IPS-NIHi11 (cell line): ENCODE measurements at regions not wholly inside any gene's neighbourhood (a gene's known extent, or its start where the extent isn't known, plus 50 kb on each side); places are given as distances from the start of the nearest gene placed in this dataset.
A peak's percentile ranks its signal among the peaks of the same experiment; 100 is the strongest.

Experiments used
- DNase-seq: peaks from one replicate; pipeline ENCODE4 v3.0.0; 2012; ENCODE audit warnings: mixed read lengths, low spot score

GRCh38 chr4:36494016-36494415 is 212.6 kb downstream of the DTHD1 start:
- DNase-seq = no peak

DNA sequence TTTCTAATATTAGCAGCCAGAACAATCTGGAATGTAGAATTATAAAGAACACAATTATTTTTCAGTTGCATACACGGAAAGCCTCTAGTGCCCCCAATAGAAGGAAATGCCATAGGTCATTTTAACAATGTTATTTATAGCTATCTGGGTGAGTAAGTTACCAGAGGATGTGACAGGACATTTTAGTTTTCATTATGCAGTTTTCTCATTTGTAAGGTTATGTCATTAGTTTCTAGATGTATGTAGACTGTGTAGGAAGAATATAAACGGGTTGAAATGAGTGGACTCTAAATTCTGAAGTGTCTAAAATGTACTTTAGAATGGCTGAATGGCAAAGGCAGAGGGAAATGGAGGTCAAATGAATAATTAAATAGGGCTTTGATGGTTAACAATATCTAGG is 213.3 kb downstream of the DTHD1 start:
- DNase-seq = no peak

GRCh38 chr4:36502350-36502749 is 220.9 kb downstream of the DTHD1 start:
- DNase-seq = no peak

GRCh38 chr4:36508394-36508793 is 227.0 kb downstream of the DTHD1 start:
- DNase-seq = no peak

DNA sequence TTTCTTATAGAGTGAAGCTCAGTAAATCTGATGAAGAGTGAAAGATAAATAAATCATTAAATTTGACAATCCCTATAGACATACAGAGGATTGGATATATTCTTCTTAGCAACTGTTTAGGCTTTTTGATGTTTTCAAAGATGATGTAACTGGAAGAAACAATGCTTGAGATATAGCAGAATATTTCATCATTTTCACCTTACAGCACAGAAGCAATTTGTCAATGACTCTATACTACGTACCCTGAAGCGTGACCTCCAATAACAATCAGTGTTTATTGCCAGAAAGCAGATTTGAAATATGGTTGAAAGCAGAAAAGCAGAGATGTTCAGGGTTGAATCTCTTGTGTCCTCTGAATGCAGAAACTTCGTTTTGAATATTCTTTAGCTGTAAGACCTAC is 228.4 kb downstream of the DTHD1 start:
- no peak for DNase-seq

- no peak for DNase-seq
These were observed 230.4 kb downstream of the DTHD1 start for GRCh38 chr4:36511785-36512184.

DNA sequence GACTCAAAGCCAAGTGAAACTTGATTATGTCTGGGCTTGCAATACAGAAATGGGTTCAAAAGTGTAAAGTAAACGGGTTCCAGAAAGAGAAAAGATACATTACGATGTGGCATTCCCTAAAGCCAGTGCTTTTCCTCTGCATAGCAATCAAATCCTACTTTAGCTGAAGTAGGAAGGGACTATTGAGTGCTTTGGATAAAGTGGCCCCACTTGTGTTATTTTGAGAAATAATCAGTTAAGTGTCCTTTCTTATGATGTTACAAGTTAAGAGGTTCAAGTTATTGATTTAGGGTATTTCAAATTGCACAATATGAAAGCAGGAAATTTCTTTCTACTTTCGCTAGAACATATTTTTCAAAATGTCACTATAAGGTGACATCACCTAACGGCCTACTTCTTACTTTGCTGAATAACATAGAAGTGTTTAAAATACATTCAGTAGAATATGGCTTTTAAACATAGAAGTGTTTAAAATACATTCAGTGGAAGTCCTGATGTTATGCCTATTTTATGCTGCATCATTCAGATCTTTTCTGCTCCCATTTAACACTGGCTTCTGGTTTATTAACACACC is 235.2 kb downstream of the DTHD1 start:
- DNase-seq = no peak

DNA sequence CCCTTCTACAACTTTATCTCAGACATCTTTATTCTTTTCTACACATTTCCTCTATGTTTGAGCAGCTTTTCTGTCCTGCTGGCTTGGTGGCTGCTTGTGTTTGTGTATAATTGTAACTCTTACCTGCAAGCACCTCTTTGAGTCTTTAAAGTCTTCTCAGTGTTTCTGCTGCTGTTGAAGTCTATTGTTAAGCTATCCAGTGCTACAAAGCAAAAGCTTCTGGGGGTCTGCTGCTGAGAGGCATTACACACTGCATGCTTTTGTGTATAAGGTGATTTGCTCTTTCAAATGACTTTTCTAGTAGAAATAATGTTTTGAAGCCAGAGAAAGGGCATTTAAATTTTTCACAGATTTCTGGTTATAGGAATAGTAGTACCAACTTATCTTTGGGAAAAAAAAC is 241.8 kb downstream of the DTHD1 start:
- DNase-seq = peak; percentile 4

DNA sequence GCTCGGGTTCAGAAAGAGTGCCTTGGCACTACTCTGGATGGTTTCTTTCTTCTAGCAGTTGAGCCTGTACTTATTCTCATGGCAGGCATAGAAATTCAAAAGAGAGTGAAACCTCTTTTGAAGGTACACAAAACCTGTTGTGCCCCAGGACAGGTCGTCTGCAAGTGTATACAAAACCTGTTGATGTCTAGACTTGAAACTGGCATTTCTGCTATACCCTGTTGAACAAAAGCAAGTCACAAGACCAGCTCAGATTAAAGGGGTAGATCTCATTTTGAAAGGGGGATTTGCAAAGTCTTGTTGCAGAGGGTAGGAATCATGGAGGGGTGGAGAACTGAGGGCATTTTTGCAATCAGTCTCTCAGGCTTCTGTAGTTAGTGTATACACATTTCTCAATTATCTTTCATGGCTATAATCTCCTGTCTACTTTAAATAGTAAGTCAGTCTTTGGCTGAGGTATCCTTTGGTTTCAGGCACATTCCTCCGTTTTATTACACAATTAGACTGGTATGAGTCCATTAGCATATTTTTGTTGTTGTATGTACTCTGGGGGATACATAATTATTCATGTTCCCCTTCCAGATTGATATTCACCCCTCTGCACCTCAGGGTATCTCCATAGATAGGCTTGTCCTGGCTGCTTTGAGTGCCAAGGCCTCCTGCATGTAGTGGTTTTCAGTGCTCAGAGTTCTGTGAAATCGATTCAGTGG is 251.4 kb downstream of the DTHD1 start:
- no peak for DNase-seq

DNA sequence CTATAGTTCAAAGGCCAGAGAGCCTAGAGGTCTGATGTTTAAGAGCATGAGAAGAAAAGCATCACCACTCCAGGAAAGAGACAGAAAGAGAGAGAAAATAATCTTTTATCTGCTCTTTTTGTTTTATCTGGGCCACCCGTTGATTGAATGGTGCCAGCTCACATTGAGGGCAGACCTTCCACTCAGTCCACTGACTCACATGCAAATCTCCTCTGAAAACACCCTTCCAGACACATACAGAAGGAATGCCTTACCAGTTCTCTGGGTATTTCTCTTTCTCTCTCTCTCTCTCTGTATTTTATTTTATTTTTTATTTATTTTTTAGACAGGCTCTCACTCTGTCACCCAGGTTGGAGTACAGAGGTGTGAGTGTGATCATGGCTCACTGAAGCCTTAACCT is 252.5 kb downstream of the DTHD1 start:
- no peak for DNase-seq

DNA sequence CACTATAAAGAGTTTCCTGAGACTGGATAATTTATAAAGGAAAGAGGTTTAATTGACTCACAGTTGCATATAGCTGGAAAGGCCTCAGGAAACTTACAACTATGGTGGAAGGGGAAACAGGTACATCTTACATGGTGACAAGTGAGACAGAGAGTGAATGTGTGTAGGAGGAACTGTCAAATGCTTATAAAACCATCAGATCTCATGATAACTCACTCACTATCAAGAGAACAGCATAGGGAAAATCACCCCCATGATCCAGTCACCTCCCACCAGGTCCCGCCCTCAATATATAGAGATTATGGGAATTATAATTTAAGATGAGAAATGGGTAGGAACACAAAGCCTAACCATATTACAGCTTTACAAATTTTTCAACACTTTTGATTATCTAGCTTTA is 266.0 kb downstream of the DTHD1 start:
- no peak for DNase-seq

DNA sequence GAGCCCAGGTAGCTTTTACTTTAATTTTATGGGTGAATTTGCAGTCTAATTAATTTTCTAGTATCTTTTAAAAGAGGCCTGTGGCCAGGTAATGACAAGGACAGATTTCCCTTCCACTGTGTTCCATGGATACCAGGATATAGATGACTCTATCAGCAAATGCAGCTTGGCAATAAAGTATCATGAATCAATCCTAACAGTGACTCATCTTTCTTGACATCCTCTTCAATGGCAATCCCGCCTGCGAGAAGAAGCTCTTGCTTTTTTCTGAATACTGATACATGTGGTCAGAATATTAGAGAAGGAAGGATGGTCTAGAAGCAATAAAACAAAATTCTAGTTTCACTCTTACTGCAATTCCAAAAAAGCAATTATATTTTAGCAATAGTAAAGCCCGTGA is 267.8 kb downstream of the DTHD1 start:
- DNase-seq = no peak

- no peak for DNase-seq
These were observed 268.6 kb downstream of the DTHD1 start for GRCh38 chr4:36549992-36550391.

DNA sequence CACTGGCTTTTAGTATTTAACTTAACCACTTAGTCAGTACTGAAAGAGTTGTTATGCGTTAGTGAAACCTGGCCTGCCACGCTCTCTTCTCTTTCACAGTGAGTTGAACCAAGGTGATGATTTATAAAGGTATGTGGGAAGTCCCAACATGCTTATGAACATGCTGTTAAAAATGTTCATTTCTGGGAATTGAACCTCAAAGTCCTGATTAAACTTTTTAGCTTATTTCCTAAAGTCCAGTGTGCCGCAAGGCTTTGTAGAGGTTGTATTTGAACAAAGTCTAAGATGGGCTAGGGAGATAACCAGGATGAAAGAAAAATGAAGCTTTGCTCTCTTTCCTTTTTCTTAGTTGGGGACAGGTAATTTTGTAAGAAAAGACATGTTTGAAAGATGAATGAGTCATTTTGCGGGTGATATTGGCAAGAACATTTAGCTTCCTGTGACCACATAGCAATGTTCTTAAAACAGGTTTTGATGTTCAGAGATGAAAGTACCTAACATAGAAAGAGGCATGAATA is 270.3 kb downstream of the DTHD1 start:
- no peak for DNase-seq

DNA sequence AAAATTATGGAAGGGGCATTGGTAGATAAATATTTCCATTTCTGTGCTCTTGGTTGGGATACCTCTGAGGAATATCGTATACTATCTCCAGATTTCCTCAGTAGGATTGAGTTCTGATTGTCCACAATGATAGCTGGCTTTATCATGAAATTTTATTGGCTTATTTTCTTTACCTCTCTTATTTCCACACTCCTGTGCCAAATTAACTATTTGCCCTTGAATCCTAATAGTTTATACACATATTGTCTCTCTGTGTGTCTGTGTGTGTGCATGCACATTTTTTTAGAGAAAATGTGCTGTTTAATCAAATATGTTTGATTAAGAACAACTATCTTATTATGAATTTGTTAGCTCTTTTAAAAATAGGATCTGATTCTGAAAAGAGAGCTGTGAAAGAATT is 271.6 kb downstream of the DTHD1 start:
- DNase-seq = no peak

DNA sequence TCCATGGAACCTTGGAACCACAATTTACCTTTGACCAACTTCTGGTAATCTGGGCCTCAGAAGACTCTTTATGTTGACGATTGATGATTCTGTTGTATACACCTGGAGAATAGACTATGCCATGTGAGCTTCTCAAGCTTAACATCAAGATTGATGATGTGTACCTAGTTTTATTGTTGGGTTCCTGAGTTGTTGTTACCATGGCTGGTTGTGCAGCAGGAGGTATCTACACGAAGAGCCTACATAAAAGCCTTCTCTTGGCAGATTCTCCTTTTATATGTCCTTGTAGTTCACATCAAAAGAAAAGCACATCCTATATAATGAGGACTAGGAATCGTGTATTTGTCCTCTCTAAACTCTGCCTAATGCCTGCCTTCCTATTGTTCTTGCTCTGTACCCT is 272.0 kb downstream of the DTHD1 start:
- no peak for DNase-seq

DNA sequence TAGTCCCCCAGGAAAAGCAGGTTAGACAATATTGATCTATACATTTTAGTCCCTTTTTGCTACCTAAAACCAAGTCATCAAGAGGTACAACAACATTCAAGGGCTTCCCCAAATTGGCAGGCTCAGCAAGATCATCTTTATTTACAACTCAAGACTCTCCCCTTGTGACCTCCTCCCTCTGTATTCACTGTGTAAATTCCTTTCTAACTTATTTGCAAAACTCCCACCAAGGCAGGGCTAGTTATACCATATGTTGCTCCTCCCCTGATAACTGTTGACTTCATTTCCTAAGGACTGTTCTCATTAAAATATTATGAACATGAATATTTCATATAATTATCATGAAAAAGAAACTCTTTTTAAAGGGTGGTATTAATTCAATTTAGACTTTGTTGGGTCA is 275.6 kb downstream of the DTHD1 start:
- no peak for DNase-seq

DNA sequence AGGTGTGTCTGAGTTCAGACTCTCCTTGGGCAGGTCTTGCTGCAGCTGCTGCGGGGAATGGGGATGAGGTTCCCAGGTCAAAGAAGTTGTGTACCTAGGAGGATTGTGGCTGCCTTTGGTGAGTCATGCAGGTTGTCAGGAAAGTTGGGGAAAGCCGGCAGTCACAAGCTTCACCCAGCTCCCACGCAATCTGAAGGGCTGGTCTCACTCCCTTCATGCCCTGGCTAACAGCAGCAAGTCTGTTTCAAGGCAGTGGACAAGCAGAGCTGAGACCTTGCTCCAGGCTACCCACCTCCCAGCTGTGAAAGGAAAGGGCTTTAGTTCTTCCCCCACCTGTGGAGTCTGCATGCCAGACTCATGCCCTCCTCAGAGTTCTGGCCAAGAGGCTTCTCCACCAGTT is 287.2 kb downstream of the DTHD1 start:
- DNase-seq = no peak

DNA sequence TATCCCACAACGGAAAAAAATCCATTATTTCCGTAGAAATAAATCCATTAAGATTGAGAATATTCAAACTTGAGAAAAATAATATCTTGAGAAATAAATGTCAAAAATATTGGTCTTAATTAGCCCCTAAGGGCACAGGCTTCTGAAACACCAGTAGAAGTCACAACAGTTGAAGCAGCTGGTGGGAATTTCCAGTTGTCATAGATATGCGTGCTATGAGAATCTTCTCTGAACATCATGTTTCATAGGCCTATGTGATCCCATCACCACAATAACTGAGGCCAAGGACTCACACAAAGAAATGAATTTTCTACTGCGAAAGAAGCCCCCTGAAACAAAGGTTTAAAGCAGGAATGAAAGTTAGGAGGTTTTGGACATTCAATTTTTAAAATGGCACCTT is 292.0 kb downstream of the DTHD1 start:
- DNase-seq = no peak

DNA sequence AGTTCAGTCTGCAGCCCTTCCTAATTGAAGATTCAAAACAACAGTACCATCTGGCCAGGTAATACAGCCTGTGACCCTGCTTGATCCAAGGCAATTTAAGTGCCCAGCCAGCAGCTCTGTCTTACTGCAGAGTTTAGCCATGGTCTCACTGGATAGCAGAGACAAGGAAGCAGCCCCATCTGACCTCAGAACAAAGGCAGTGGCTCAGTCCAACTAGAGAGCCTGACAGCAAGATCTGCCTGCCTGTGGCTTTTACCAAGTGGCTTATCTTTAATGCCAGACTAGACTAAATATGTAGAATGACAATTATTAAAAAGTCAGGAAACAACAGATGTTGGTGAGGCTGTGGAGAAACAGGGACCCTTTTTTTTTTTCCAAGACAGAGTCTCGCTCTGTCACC is 293.4 kb downstream of the DTHD1 start:
- no peak for DNase-seq

- DNase-seq = no peak
These were observed 300.8 kb downstream of the DTHD1 start for GRCh38 chr4:36582198-36582597.

DNA sequence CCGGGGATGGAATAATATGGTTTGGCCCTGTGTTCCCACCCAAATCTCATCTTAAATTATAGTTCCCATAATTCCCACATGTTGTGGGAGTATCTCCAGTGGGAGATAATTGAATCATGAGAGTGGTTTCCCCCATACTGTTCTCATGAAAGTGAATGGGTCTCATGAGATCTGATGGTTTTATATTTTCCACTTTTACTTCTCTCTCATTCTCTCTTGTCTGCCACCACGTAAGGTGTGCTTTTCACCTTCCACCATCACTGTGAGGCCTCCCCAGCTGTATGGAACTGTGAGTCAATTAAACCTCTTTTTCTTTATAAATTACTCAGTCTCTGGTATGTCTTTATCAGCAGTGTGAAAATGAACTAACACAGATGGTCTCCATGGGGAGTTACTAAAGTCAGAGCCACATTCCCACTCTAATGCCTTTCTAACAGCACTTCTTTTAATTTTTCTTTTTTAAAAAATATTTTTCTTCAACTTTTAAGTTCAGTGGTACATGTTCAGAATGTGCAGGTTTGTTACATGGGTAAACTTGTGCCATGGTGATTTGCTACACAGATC is 306.6 kb downstream of the DTHD1 start:
- DNase-seq = no peak

DNA sequence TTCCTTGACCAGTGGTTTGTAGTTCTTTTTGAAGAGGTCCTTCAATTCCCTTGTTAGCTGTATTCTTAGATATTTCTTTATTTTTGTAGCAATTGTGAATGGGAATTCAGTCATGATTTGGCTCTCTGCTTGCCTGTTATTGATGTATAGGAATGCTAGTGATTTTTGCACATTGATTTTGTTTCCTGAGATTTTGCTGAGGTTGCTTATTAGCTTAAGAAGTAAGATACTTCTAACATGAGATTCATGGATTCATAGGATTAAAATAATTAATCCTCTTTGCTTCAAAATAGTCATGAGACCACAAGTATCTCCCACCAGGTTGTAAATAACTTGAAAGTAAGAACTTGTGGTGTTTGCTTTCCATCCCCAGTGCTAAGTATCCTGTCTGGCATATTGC is 308.9 kb downstream of the DTHD1 start:
- no peak for DNase-seq
